Fibroblast of mammary gland (primary cell): ENCODE measurements at regions not wholly inside any gene's neighbourhood (a gene's known extent, or its start where the extent isn't known, plus 50 kb on each side); places are given as distances from the start of the nearest gene placed in this dataset.

ENCODE experiments used
- DNase-seq: peaks from one replicate; pipeline ENCODE4 v3.0.0-alpha.2; 2010; ENCODE audit warnings: low read depth
- H3K4me3 ChIP-seq: 2 replicates; pipeline ENCODE4 v1.5.1; 2011; ENCODE audit warnings: low read depth, mild to moderate bottlenecking, low read length, moderate library complexity; ENCODE audit not compliant: control insufficient read depth
- CTCF ChIP-seq: conservative IDR thresholded peaks from 2 replicates; pipeline ENCODE4 v1.5.1; 2011; ENCODE audit warnings: low read depth, low read length, inconsistent platforms; ENCODE audit not compliant: control insufficient read depth, insufficient read depth

GRCh38 chr3:127040216-127040615, 57.3 kb downstream of the PLXNA1 start:
- no peak for DNase-seq
- TF ChIP-seq CTCF: no peak
- H3K4me3 ChIP-seq: no peak overlapping the region

GRCh38 chr3:127041264-127041820, 58.4 kb downstream of the PLXNA1 start:
- H3K4me3 ChIP-seq: no peak overlapping the region
- DNase-seq: no peak
- TF ChIP-seq CTCF: no peak

GRCh38 chr3:127041933-127042332, 59.0 kb downstream of the PLXNA1 start:
- TF ChIP-seq CTCF: no peak

GRCh38 chr3:127042634-127043033, 59.7 kb downstream of the PLXNA1 start:
- H3K4me3 ChIP-seq: no peak overlapping the region
- DNase-seq: no peak
- TF ChIP-seq CTCF: no peak

More at GRCh38 chr3:127041933-127042332, 59.0 kb downstream of the PLXNA1 start:
- H3K4me3 ChIP-seq: no peak overlapping the region
- no peak for DNase-seq

GRCh38 chr3:127043041-127043641, 60.2 kb downstream of the PLXNA1 start:
- TF ChIP-seq CTCF: no peak
- no peak for DNase-seq
- no peak overlapping the region for H3K4me3 ChIP-seq

GRCh38 chr3:127043731-127044510, 61.0 kb downstream of the PLXNA1 start:
- H3K4me3 ChIP-seq: no peak overlapping the region
- TF ChIP-seq CTCF: no peak
- no peak for DNase-seq
